BE2C (cell line): ENCODE measurements at regions not wholly inside any gene's neighbourhood (a gene's known extent, or its start where the extent isn't known, plus 50 kb on each side); places are given as distances from the start of the nearest gene placed in this dataset.
"Not testable (repeated sequence)": the region's sequence is repeated elsewhere in the genome, so short reads cannot be mapped to it uniquely, and the experiment has no call there.

Experiments
- DNase-seq: peaks from one replicate; pipeline ENCODE4 v3.0.0-alpha.2; 2020
- H3K27me3 ChIP-seq: fragments of 250-450 bp; sonication (Bioruptor Pico); 2 replicates; pipeline ENCODE4 v1.5.1; 2020; ENCODE audit warnings: mild to moderate bottlenecking
- H3K36me3 ChIP-seq: fragments of 250-450 bp; sonication (Bioruptor Pico); 2 replicates; pipeline ENCODE4 v1.5.1; 2020; ENCODE audit warnings: mild to moderate bottlenecking
- H3K4me1 ChIP-seq: fragments of 250-450 bp; sonication (Bioruptor Pico); 2 replicates; pipeline ENCODE4 v1.5.1; 2020
- H3K4me3 ChIP-seq: 2 replicates; pipeline ENCODE4 v1.5.1; 2011; ENCODE audit warnings: low read depth, low read length
- H3K9me3 ChIP-seq: fragments of 250-450 bp; sonication (Bioruptor Pico); 2 replicates; pipeline ENCODE4 v1.5.1; 2020
- TF ChIP-seq, protein P1 (sequence below): IDR thresholded peaks from 2 replicates; pipeline ENCODE4 v1.5.1; 2012; ENCODE audit warnings: mild to moderate bottlenecking, low read depth, low read length

DNA sequence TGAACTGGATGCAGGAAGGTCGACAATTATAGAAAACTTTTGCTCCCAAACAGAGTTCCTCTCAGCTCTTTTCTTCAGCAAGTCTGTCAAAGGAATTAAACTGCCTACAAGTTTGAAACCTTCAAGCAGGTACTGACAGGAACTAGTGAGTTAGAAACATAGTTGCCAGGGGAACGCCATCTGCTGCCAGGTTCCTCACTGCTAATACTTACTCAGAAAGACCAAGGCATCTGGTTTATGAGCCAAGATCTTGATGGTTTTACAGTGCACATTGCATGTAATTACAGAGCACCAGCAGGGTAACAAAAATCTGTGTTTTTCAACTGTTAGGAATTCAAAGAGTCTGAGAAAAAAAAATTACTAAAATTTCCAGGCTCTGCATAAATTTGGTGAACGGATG lies 300.0 kb upstream of the NRG3 start:
- Histone ChIP-seq H3K9me3 (no peaks in the 10 kb centered on the region), H3K36me3 (no peaks in the 10 kb centered on the region), H3K4me1 (no peaks in the 10 kb centered on the region), H3K27me3 (no peaks in the 10 kb centered on the region), H3K4me3 (no peak overlapping the region)
- DNase-seq: no peak
- TF ChIP-seq, protein P1, sequence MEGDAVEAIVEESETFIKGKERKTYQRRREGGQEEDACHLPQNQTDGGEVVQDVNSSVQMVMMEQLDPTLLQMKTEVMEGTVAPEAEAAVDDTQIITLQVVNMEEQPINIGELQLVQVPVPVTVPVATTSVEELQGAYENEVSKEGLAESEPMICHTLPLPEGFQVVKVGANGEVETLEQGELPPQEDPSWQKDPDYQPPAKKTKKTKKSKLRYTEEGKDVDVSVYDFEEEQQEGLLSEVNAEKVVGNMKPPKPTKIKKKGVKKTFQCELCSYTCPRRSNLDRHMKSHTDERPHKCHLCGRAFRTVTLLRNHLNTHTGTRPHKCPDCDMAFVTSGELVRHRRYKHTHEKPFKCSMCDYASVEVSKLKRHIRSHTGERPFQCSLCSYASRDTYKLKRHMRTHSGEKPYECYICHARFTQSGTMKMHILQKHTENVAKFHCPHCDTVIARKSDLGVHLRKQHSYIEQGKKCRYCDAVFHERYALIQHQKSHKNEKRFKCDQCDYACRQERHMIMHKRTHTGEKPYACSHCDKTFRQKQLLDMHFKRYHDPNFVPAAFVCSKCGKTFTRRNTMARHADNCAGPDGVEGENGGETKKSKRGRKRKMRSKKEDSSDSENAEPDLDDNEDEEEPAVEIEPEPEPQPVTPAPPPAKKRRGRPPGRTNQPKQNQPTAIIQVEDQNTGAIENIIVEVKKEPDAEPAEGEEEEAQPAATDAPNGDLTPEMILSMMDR: no peak

DNA sequence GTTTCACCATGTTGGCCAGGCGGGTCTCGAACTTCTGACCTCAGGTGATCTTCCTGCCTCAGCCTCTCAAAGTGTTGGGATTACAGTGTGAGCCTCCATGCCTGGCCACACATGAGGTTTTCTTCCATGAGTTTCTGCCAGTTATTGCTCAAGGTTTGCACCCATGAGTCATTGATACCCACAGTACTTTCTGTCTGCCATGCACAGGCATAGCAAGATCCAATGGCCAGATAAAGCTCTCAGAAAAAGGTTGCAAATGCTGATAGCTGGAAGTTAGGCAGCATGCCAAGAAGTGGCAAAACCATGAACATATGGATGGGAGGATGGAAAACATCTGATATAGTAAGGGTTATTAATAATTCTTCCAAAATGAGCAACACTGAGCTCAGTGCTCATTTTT lies 298.7 kb upstream of the NRG3 start:
- TF ChIP-seq, protein P1: no peak
- no peak for DNase-seq
- no peak overlapping the region for H3K4me3 ChIP-seq
- H3K9me3 ChIP-seq: no peaks in the 10 kb centered on the region
- H3K4me1 ChIP-seq: no peaks in the 10 kb centered on the region
- no peaks in the 10 kb centered on the region for H3K36me3 ChIP-seq
- H3K27me3 ChIP-seq: no peaks in the 10 kb centered on the region

DNA sequence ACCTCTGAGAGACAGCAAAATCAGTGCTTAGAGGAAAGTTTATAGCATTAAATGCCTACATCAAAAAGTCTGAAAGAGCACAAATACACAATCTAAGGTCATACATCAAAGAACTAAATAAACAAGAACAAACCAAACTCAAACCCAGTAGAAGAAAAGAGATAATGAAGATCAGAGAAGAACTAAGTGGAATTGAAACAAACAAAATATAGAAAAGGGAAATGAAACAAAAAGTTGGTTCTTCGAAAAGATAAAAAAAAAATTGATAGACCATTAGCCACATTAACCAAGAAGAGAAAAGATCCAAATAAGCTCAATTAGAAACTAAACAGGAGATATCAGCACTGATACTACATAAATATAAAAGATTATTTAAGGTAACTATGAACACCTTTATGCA lies 280.0 kb upstream of the NRG3 start:
- no peak for DNase-seq
- TF ChIP-seq, protein P1: no peak
- no peaks in the 10 kb centered on the region for H3K36me3 ChIP-seq

DNA sequence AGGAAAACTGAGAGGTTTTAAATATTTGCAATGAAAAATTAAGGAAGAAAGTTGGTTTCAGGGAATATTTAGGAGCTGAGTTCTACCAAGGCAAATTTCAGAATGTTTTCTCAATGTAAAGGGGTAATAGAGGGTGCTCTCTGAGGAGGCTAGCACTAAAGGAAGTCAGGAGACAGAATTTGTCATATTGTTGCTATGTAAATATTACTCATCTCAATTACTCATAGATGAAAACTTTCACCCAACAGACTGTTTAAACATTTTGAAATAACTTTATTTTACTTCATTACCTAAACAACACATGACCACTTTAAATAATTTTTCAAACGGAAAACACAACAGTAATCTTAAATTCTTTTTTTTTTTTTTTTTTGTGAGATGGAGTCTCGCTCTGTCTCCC lies 274.8 kb upstream of the NRG3 start:
- H3K4me1 ChIP-seq: no peaks in the 10 kb centered on the region

More for the DNA sequence above, 280.0 kb upstream of the NRG3 start:
- Histone ChIP-seq H3K9me3 (no peaks in the 10 kb centered on the region), H3K27me3 (no peaks in the 10 kb centered on the region), H3K4me1 (no peaks in the 10 kb centered on the region), H3K4me3 (no peak overlapping the region)

DNA sequence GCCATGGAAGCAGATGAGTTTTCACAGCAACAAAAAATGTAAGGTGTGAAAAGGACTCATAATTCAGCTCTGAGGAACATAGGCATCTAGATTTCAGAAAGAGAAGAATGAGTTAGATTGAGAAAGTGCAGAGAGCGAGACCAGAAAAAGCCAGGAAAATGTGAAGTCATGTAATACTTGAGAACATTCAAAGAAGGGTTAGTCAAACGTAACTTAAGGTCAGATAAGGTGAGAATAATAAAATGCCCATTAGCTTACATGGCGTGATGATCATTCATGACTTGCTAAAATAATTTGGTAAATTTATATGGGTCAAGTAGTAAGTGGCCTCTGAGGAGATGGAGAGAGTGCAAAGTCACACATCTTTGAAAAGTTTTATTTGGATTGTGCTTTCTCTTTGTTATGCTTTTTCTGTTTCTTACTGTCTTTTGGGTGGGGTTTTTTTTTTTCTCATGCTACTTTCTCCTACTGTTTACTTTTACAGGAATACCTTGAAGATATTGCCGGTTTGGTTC lies 271.8 kb upstream of the NRG3 start:
- no peak overlapping the region for H3K4me3 ChIP-seq
- H3K36me3 ChIP-seq: no peaks in the 10 kb centered on the region
- H3K9me3 ChIP-seq: no peaks in the 10 kb centered on the region
- H3K27me3 ChIP-seq: no peaks in the 10 kb centered on the region
- TF ChIP-seq, protein P1: no peak
- no peak for DNase-seq
- no peaks in the 10 kb centered on the region for H3K4me1 ChIP-seq

More for the DNA sequence above, 274.8 kb upstream of the NRG3 start:
- Histone ChIP-seq H3K27me3 (no peaks in the 10 kb centered on the region), H3K9me3 (no peaks in the 10 kb centered on the region), H3K4me3 (no peak overlapping the region), H3K36me3 (no peaks in the 10 kb centered on the region)
- TF ChIP-seq, protein P1: no peak
- no peak for DNase-seq

DNA sequence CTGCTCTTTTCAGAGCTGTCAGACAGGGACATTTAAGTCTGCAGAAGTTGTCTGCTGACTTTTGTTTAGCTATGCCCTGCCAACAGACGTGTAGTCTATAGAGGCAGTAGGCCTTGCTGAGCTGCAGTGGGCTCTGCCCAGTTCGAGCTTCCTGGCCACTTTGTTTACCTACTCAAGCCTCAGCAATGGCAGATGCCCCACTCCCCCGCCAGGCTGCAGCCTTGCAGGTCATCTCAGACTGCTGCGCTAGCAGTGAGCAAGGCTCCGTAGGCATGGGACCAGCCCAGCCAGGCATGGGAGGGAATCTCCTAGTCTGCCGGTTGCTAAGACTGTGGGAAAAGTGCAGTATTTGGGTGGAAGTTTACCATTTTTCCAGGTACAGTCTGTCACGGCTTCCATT lies 230.5 kb upstream of the NRG3 start:
- not testable (repeated sequence) for H3K9me3 ChIP-seq, H3K27me3 ChIP-seq, H3K36me3 ChIP-seq, DNase-seq, H3K4me1 ChIP-seq, H3K4me3 ChIP-seq

DNA sequence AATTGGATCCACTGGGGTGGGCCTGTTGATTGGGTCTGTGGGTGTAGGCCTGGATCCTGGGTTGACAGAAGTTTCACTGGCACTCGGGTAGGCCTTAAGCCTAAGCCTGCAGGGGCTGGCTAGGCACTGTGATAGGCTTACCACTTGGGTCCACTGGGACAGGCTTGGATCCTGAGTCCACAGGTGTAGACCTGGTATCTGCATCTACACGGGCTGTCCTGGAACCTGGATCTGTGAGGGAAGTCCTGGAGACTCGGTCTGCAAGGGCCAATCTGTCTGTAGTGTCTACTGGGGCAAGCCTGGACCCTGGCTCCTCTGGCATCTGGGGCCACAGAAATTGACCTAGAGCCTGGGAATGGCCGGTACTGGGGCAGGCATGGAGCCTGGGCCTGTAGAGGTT lies 219.0 kb upstream of the NRG3 start:
- TF ChIP-seq, protein P1: no peak
- Histone ChIP-seq H3K9me3 (no peaks in the 10 kb centered on the region), H3K4me1 (no peaks in the 10 kb centered on the region), H3K27me3 (no peaks in the 10 kb centered on the region), H3K4me3 (no peak overlapping the region), H3K36me3 (no peaks in the 10 kb centered on the region)
- DNase-seq: no peak
